OCI-LY3 (cell line): ENCODE measurements at regions not wholly inside any gene's neighbourhood (a gene's known extent, or its start where the extent isn't known, plus 50 kb on each side); places are given as distances from the start of the nearest gene placed in this dataset.
"Not testable (repeated sequence)": the region's sequence is repeated elsewhere in the genome, so short reads cannot be mapped to it uniquely, and the experiment has no call there.

Source experiments
- H2AFZ ChIP-seq: fragments of 200-600, 300-600 bp; shearing (Covaris generic); 2 replicates; pipeline ENCODE4 v1.6.0; 2014; ENCODE audit warnings: antibody characterized with exemption, low read depth, low read length
- H3K27ac ChIP-seq: fragments of 200-600, 300-600 bp; sonication (generic); 2 replicates; pipeline ENCODE4 v1.5.1; 2014; ENCODE audit warnings: mild to moderate bottlenecking, low read length, moderate library complexity, mixed read lengths
- H3K27me3 ChIP-seq: fragments of 200-600, 300-600 bp; sonication (generic); 2 replicates; pipeline ENCODE4 v1.6.1; 2014; ENCODE audit warnings: low read depth, low read length, mixed read lengths
- H3K36me3 ChIP-seq: fragments of 200-600, 300-600 bp; sonication (generic); replicated peaks from 2 replicates; pipeline ENCODE3; 2014; ENCODE audit warnings: low read depth, low read length, mixed read lengths
- H3K4me1 ChIP-seq: fragments of 300-600, 200-600 bp; sonication (generic); 2 replicates; pipeline ENCODE4 v1.6.1; 2014; ENCODE audit warnings: low read length, mixed read lengths
- H3K4me2 ChIP-seq: fragments of 200-600, 300-600 bp; sonication (generic); 2 replicates; pipeline ENCODE4 v1.6.1; 2014; ENCODE audit warnings: low read length, mixed read lengths
- H3K4me3 ChIP-seq: fragments of 300-600, 200-600 bp; sonication (generic); 2 replicates; pipeline ENCODE4 v1.5.1; 2014; ENCODE audit warnings: antibody characterized with exemption, mild to moderate bottlenecking, low read length, moderate library complexity
- H3K79me2 ChIP-seq: fragments of 300-600, 200-600 bp; shearing (Covaris generic); 2 replicates; pipeline ENCODE4 v1.6.1; 2014; ENCODE audit warnings: mild to moderate bottlenecking, low read length, mixed read lengths
- H3K9ac ChIP-seq: fragments of 300-600, 200-600 bp; shearing (Covaris generic); 2 replicates; pipeline ENCODE4 v1.6.0; 2014; ENCODE audit warnings: mild to moderate bottlenecking, low read length, moderate library complexity
- H3K9me3 ChIP-seq: fragments of 200-600, 300-600 bp; shearing (Covaris generic); 2 replicates; pipeline ENCODE4 v1.6.1; 2014; ENCODE audit warnings: low read length, mixed read lengths; ENCODE audit not compliant: insufficient read depth
- H4K20me1 ChIP-seq: fragments of 200-600, 300-600 bp; sonication (generic); 2 replicates; pipeline ENCODE4 v1.6.1; 2016; ENCODE audit warnings: low read length, mixed read lengths; ENCODE audit not compliant: insufficient read depth
- EZH2phosphoT487 ChIP-seq: fragments of 200-600 bp; shearing (Covaris generic); IDR thresholded peaks from 2 replicates; pipeline ENCODE4 v1.6.1; 2018; ENCODE audit warnings: antibody characterized with exemption, mixed run types, low read depth
- TF ChIP-seq, protein P1 (sequence below): fragments of 200-600, 300-600 bp; sonication (generic); IDR thresholded peaks from 2 replicates; pipeline ENCODE4 v1.5.1; 2014; ENCODE audit warnings: antibody characterized with exemption, low read length, low read depth

DNA sequence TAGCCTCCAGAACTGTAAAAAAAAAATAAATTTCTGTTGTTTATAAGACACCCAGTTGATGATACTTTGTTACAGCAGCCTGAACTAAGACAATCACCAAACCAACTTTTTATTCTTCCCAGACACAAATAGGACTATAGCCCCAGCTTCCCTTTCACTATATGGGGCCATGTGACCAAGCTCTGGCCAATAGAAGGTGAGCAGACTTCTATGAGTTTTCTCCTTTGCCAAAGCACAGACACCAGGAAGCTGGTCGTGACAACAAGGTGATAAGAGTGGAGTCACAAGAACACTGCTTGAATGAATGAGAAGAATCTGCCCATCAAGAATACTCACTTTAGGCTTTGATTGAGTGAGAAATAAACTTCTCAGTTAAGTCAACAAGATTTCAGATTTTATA, 217.7 kb downstream of the DEPDC1B start:
- no peak overlapping the region for H3K9ac ChIP-seq
- H3K79me2 ChIP-seq: no peaks in the 10 kb centered on the region
- no peaks in the 10 kb centered on the region for H3K9me3 ChIP-seq
- H3K27me3 ChIP-seq: no peaks in the 10 kb centered on the region
- H3K27ac ChIP-seq: no peak overlapping the region
- no peaks in the 10 kb centered on the region for H3K4me1 ChIP-seq
- no peak overlapping the region for H3K4me3 ChIP-seq
- H3K36me3 ChIP-seq: no peaks in the 10 kb centered on the region
- H3K4me2 ChIP-seq: no peak overlapping the region
- no peak for TF ChIP-seq EZH2phosphoT487
- TF ChIP-seq, protein P1, sequence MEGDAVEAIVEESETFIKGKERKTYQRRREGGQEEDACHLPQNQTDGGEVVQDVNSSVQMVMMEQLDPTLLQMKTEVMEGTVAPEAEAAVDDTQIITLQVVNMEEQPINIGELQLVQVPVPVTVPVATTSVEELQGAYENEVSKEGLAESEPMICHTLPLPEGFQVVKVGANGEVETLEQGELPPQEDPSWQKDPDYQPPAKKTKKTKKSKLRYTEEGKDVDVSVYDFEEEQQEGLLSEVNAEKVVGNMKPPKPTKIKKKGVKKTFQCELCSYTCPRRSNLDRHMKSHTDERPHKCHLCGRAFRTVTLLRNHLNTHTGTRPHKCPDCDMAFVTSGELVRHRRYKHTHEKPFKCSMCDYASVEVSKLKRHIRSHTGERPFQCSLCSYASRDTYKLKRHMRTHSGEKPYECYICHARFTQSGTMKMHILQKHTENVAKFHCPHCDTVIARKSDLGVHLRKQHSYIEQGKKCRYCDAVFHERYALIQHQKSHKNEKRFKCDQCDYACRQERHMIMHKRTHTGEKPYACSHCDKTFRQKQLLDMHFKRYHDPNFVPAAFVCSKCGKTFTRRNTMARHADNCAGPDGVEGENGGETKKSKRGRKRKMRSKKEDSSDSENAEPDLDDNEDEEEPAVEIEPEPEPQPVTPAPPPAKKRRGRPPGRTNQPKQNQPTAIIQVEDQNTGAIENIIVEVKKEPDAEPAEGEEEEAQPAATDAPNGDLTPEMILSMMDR: no peak
- no peak overlapping the region for H2AFZ ChIP-seq
- H4K20me1 ChIP-seq: no peaks in the 10 kb centered on the region

DNA sequence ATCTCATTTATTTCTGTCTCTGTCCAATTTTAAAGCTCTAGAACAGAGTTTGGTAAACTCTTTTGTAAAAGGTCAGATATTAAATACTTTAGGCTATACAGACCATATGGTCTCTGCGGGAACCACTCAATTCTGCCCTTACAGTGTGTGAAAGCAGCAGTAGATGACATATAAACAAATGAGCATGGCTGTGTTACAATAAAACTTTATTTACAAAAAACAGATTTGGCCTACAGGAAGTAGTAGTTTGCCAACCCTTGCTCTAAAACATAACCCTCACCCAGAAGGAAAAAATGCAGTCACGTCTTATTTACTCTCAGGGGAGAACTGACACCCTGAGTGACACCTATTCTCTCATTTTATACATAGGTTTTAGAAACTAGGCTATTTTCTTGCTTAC, 220.4 kb downstream of the DEPDC1B start:
- H3K79me2 ChIP-seq: no peaks in the 10 kb centered on the region
- TF ChIP-seq EZH2phosphoT487: no peak
- TF ChIP-seq, protein P1: no peak
- H3K27ac ChIP-seq: no peak overlapping the region
- H3K36me3 ChIP-seq: no peaks in the 10 kb centered on the region
- H2AFZ ChIP-seq: no peak overlapping the region
- no peaks in the 10 kb centered on the region for H4K20me1 ChIP-seq
- H3K9me3 ChIP-seq: no peaks in the 10 kb centered on the region
- no peak overlapping the region for H3K9ac ChIP-seq
- H3K4me1 ChIP-seq: no peaks in the 10 kb centered on the region
- no peak overlapping the region for H3K4me3 ChIP-seq
- H3K27me3 ChIP-seq: no peaks in the 10 kb centered on the region
- no peak overlapping the region for H3K4me2 ChIP-seq

DNA sequence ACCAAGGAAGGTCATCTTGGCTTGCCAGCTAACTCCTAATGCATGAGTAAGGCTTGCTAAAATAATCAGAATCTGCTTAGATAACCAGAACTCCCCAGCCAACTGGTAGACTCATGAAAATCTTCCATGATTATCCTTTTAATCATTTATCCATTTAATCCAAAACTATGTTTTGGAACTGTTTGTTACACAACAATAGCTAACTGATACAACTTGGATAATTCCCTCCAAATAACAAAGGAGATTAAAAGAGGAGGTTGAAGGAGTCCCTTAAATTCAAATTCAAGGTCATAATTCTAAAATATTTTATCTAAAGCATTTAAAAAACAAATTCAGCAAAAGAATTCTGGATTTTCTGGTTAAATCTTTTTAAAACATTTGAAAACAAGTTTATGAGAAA, 222.1 kb downstream of the DEPDC1B start:
- Histone ChIP-seq H3K4me3 (no peak overlapping the region), H3K9me3 (no peaks in the 10 kb centered on the region), H3K4me1 (no peaks in the 10 kb centered on the region), H3K9ac (no peak overlapping the region), H3K79me2 (no peaks in the 10 kb centered on the region), H3K27ac (no peak overlapping the region), H4K20me1 (no peaks in the 10 kb centered on the region), H3K4me2 (no peak overlapping the region), H2AFZ (no peak overlapping the region), H3K36me3 (no peaks in the 10 kb centered on the region), H3K27me3 (no peaks in the 10 kb centered on the region)
- TF ChIP-seq, protein P1: no peak
- no peak for TF ChIP-seq EZH2phosphoT487

DNA sequence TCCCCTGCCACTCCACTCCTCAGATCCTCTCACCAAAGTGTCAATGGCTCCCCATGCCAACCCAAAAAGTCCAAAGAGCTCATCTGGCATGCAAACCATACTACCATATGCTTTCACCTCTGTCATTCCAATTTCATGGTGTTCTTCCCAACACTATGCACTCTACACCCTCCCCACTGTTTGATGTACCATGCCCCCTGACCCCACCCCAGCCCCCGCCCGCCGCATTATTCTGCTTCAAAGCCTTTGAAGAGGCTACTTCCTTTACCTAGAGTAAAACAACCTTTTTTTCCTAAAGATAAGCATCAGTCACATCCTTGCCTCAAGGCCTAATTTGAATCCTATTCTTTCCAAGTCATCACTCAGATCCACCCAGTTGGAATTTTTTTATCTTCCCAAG, 226.3 kb downstream of the DEPDC1B start:
- no peaks in the 10 kb centered on the region for H3K9me3 ChIP-seq
- no peaks in the 10 kb centered on the region for H4K20me1 ChIP-seq
- TF ChIP-seq EZH2phosphoT487: no peak
- TF ChIP-seq, protein P1: no peak
- H3K79me2 ChIP-seq: no peaks in the 10 kb centered on the region
- no peak overlapping the region for H3K9ac ChIP-seq
- H3K4me2 ChIP-seq: no peak overlapping the region
- no peak overlapping the region for H3K27ac ChIP-seq
- H3K27me3 ChIP-seq: no peaks in the 10 kb centered on the region
- H3K36me3 ChIP-seq: no peaks in the 10 kb centered on the region
- no peak overlapping the region for H3K4me3 ChIP-seq
- H2AFZ ChIP-seq: no peak overlapping the region
- no peaks in the 10 kb centered on the region for H3K4me1 ChIP-seq

DNA sequence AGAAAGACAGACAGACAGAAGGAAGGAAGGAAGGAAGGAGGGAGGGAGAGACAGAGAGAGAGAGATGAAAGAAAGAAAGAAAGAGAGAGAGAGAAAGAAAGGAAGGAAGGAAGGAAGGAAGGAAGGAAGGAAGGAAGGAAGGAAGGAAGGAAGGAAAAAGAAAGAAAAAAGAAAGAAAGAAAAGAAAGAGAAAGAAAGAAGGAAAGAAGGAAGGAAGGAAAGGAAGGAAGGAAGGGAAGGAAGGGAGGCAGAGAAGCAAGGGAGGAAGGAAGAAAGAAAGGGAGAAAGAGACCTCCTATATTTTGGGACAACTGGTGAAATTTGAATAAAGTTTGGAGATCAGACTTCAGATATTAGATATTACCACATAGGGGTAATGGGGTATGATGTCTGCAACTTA, 226.9 kb downstream of the DEPDC1B start:
- H3K4me2 ChIP-seq, H3K4me3 ChIP-seq, H3K79me2 ChIP-seq, H3K9ac ChIP-seq, H3K9me3 ChIP-seq, H3K36me3 ChIP-seq, H4K20me1 ChIP-seq, H2AFZ ChIP-seq, H3K27ac ChIP-seq, H3K4me1 ChIP-seq, H3K27me3 ChIP-seq: not testable (repeated sequence)
